Superior temporal gyrus (tissue), 1 donor: ENCODE measurements at regions not wholly inside any gene's neighbourhood (a gene's known extent, or its start where the extent isn't known, plus 50 kb on each side); places are given as distances from the start of the nearest gene placed in this dataset.
A peak's percentile ranks its signal among the peaks of the same experiment; 100 is the strongest.

ENCODE experiments used
- DNase-seq: peaks from one replicate; pipeline ENCODE4 v3.0.0-alpha.2; 2016; ENCODE audit errors: extremely low spot score

DNA sequence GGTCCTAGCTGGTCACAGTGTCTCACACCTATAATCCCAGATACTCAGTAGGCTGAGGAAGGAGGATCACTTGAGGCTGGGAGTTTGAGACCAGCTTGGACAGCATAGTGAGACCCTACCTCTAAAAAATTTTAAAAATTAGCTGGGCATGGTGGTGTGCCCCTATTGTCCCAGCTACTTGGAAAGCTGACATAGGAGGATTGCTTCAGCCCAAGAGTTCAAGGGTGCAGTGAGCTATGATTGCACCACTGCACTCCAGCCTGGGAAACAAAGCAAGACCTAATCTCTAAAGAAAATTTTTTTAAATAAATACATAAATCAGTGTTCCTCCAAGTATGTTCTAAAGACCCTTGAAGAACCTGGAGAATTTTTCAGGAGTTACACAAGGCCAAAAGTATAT, 50.6 kb upstream of the GNAO1 start:
- no peak for DNase-seq

DNA sequence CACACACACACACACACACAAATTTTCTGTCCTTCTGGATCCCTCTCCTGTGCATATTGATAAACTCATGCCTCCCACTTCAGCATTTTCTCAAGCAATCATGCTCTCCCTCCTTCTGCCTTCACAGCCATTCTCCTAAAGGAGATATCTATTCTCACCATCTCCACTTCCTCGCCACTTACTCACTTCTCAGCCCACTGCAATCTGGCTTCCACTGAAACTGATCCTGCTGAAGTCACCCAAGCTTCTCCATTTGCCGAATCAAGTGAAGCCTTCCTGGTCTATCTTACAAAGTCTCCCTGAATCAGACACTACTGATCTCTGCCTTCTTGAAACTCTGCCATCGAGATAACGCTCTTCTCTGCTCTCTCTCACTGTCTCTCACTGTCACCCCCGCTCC, 54.0 kb upstream of the GNAO1 start:
- no peak for DNase-seq

GRCh38 chr16:56136256-56136655, 55.0 kb upstream of the GNAO1 start:
- no peak for DNase-seq

- DNase-seq = no peak
Observed at GRCh38 chr16:56134790-56135189, 56.5 kb upstream of the GNAO1 start.

DNA sequence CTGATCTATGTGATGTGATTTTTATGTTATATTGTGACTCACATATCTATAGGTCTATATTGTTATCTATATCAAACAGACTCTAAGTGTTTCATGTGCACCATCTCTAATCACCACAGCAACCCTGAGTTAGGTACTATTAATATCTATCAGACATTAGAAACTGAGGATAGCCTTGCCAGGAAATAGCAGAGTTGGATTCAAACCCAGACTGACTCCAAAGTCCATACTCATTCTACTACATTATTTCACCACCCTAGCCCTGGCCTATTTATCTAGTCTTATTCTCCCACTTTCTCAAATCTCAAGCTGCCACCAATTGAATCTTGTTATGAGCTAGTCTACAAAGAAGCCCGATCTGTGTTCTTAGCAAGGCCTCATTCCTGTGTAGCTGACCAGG, 65.4 kb upstream of the GNAO1 start:
- no peak for DNase-seq

GRCh38 chr16:56122251-56122650, 69.0 kb upstream of the GNAO1 start:
- no peak for DNase-seq

DNA sequence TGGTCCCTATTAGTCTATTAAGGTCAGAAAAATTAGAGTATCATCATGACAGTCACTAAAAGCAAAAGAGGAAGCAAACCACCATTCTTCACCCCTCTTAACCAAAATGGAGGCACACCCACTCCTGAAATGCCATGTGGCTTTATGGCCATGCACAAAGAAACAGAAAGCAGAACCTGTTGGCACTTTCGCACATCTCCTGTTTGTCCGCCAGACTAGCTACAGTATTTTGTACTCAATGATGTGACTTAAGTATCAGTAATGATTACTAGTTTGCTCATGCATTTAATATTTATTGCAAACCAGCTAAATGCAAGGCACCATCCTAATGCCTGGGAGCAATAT, 70.2 kb upstream of the GNAO1 start:
- DNase-seq = no peak

GRCh38 chr16:56120447-56121155, 70.7 kb upstream of the GNAO1 start:
- no peak for DNase-seq

- DNase-seq = no peak
Observed at GRCh38 chr16:56119133-56119532, 72.2 kb upstream of the GNAO1 start.

DNA sequence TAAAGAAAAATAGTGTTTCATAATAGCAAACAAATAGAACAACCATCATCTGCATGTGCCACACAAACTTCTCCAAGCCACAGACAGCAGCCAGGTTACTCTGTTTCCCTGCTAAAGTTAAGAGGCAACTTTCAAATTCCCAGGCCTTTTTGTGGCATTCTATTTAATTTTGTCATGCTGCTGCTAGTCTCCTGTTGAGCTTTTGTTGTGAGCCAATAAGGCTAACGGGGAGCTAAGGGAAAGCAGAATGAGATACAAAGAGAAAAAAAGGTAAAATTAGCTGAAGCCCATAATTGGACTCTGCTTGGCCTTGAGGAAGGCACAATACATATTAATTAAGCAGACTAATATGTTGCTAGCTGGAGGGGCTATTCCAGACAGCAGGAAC, 74.7 kb upstream of the GNAO1 start:
- no peak for DNase-seq

GRCh38 chr16:56115817-56116576, 75.3 kb upstream of the GNAO1 start:
- DNase-seq = peak; percentile 66

DNA sequence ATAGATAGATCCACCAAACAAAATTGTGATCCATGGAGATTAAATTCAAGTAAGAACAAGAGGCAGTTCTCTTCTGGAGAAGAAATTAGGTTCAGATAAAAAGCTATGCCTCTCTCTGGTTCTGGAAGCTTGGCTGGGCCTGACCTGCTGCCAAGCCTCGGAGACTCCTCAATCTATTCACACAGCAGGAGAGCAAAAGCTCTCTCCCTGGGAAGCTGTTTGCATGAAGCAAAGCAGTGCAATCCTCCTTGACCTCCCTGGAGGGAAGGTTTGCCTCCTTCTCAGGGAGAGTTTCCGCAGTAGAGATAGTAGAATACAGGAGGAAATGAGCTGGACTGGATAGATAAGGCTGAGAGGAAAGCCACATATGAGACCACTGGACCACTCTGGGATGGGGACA, 78.1 kb upstream of the GNAO1 start:
- no peak for DNase-seq

- DNase-seq = no peak
Observed at GRCh38 chr16:56111100-56111499, 80.2 kb upstream of the GNAO1 start.

DNA sequence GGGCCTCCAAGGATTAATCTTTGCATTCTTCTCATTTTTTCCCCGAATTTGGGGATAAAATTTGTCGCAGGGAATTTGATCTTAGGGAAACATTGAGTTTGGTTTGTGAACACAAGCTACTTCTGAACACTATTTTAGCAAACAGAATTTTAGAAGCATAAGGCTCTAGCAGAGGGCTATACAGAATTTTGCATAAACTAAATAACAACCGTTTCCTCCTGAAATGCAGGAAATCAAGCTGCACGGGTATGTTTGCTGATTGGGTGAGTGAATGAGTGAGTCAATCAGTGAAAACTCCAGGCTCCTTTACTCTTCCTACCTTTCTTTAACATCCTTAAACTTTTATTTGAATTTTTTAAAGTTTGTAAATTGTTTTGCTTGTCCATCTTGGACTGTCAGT, 81.3 kb upstream of the GNAO1 start:
- DNase-seq = no peak

- peak; percentile 66 for DNase-seq
Observed at GRCh38 chr16:56109205-56109604, 82.1 kb upstream of the GNAO1 start.

DNA sequence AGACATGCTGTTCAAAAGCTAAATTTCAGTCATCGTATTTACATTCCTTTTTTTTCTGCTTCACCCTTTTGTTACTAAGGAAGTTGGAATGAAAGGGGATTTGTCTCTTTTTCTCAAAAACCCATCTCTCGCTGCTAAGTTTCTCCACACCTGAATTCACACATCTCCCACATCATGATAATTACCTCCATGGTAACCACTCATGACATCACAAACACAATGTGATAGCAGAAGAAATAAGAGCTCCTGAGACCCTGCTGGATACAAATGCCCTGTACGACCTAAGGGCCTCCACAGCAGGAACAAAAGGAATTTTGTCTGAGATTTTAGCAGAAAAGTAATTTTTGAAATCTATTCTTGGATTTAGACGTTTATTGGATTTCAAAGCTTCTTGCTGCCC, 82.6 kb upstream of the GNAO1 start:
- peak; percentile 29 for DNase-seq

GRCh38 chr16:56108056-56108471, 83.2 kb upstream of the GNAO1 start:
- peak; percentile 87 for DNase-seq

DNA sequence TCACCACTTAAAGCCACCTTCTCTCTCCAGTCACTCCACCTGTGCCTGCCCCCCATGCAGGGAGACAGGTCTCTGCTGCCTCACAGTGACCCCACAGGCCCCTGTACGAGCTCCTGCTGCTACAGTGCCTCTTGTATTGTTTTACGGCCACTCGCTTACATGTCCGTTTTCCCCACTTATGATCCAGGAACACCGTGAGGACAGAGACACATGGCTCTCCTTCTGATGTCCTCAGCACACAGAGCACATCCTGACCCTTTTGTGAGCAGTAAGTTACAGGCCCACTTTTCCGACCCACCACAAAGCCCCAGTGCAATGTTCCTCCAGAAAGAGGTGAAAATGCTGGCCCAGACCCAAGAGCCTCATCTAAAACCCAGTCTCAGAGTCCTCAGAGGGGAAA, 84.8 kb upstream of the GNAO1 start:
- DNase-seq = no peak

DNA sequence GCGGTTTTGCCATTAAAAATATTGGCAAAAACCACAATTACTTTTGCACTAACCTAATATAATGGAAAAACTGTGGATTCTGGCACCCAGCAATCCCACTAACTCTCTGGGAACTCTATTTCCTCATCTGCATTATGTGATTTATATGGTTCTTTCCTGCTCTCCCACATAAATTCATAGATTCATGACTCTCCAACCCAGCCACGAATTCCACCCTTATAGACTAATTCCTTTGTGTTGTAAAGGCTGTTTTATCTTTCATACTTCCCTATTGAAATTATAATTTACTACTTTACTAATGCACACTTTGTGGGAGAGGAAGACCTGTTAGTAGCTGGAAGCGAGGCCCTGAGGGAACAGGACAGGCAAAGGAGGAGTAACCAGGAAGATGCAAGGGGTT, 88.4 kb upstream of the GNAO1 start:
- DNase-seq = no peak

GRCh38 chr16:56102183-56102686, 89.1 kb upstream of the GNAO1 start:
- DNase-seq = peak; percentile 51

- no peak for DNase-seq
Observed at GRCh38 chr16:56101480-56101879, 89.8 kb upstream of the GNAO1 start.

DNA sequence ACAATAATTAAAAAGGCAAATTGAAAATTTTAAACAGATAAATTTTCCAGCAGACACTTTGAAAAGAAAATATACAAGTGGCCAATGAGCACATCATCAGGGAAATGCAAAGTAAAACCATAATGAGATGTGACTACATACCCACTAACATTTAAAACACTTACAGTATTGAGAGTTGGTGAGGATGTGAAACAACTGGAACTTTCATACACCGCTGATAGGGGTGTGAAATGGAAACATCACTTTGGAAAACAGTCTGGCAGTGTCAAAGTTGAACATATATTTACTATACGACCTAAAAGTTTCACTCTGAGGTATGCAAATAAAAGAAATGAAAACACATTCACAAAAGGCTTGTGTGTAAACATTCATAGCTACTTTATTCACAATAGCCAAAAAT, 94.0 kb upstream of the GNAO1 start:
- DNase-seq = no peak

- no peak for DNase-seq
Observed at GRCh38 chr16:56094231-56094630, 97.1 kb upstream of the GNAO1 start.
